ENCODE measurements at regions not wholly inside any gene's neighbourhood (a gene's known extent, or its start where the extent isn't known, plus 50 kb on each side); places are given as distances from the start of the nearest gene placed in this dataset.

- ATAC-seq, result no peak
- WGBS, 2 donors, result 39 to 42% methylated on average over 1 of the region's 1 CpG
These were observed 640.9 kb upstream of the PLXNA2 start for GRCh38 chr1:208885060-208885459.

DNA sequence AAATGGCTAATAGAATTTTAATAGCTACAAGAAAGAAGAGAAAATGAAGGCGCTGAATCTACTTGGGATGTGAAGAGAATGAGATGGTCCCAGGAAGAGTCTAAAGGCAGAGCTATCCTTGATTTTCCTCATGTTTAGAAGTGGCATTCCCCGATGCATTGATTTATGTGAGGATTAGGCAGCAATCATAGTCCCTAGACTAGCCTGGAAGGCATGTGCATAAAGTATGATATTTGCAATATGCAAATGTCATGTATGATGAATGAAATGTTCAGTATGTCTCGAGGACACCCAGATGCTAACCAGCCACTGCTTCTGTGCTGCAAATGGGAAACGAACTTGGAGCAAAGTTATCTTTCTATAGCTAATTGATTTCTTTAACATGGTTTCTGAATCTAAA, 641.5 kb upstream of the PLXNA2 start:
- Histone ChIP-seq H3K4me1 (no peaks in the 10 kb centered on the region), H3K9me3 (no peaks in the 10 kb centered on the region), H3K36me3 (no peaks in the 10 kb centered on the region), H3K27me3 (no peaks in the 10 kb centered on the region), H3K27ac (no peak overlapping the region), H3K4me3 (no peak overlapping the region)
- intact Hi-C loops (cut with DNase I), result no loop called here
- no peak for DNase-seq
- TF ChIP-seq, protein P1, sequence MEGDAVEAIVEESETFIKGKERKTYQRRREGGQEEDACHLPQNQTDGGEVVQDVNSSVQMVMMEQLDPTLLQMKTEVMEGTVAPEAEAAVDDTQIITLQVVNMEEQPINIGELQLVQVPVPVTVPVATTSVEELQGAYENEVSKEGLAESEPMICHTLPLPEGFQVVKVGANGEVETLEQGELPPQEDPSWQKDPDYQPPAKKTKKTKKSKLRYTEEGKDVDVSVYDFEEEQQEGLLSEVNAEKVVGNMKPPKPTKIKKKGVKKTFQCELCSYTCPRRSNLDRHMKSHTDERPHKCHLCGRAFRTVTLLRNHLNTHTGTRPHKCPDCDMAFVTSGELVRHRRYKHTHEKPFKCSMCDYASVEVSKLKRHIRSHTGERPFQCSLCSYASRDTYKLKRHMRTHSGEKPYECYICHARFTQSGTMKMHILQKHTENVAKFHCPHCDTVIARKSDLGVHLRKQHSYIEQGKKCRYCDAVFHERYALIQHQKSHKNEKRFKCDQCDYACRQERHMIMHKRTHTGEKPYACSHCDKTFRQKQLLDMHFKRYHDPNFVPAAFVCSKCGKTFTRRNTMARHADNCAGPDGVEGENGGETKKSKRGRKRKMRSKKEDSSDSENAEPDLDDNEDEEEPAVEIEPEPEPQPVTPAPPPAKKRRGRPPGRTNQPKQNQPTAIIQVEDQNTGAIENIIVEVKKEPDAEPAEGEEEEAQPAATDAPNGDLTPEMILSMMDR (IDR thresholded peaks at IDR 0.05), result no peak
- ATAC-seq, result no peak
- 87 to 92% methylated on average over 4 of the region's 4 CpGs for WGBS, 2 donors

More at GRCh38 chr1:208885060-208885459, 640.9 kb upstream of the PLXNA2 start:
- TF ChIP-seq, protein P1 (IDR thresholded peaks at IDR 0.05), result no peak
- Histone ChIP-seq H3K4me3 (no peak overlapping the region), H3K27me3 (no peaks in the 10 kb centered on the region), H3K9me3 (no peaks in the 10 kb centered on the region), H3K4me1 (no peaks in the 10 kb centered on the region), H3K36me3 (no peaks in the 10 kb centered on the region), H3K27ac (no peak overlapping the region)
- DNase-seq, result no peak
- intact Hi-C loops (cut with DNase I), result no loop called here

DNA sequence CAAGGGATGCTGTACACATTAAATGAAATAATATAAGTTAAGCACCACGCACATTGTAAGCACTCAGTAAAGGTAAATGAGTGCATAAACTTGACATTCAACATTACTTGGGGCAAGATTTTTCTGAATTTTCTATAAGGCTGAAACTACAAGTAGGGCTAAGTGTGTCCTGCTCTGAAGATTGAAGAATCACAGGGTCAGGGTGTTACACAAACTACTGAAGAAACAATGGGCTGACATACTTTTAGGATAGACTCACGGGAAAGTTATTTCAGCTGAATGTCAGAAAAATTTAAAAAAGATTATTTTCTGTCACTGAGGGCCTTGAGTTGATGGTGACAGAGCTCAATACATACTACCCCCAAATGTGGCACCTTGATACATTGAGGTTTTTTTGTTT, 644.2 kb upstream of the PLXNA2 start:
- no peak for ATAC-seq
- no peaks in the 10 kb centered on the region for H3K4me1 ChIP-seq
- 91 to 93% methylated on average over 2 of the region's 2 CpGs for WGBS, 2 donors
- no peaks in the 10 kb centered on the region for H3K27me3 ChIP-seq
- H3K9me3 ChIP-seq, result no peaks in the 10 kb centered on the region
- H3K27ac ChIP-seq, result no peak overlapping the region
- DNase-seq, result no peak
- intact Hi-C loops (cut with DNase I), result no loop called here
- H3K4me3 ChIP-seq, result no peak overlapping the region
- no peaks in the 10 kb centered on the region for H3K36me3 ChIP-seq
- TF ChIP-seq, protein P1 (IDR thresholded peaks at IDR 0.05), result no peak

DNA sequence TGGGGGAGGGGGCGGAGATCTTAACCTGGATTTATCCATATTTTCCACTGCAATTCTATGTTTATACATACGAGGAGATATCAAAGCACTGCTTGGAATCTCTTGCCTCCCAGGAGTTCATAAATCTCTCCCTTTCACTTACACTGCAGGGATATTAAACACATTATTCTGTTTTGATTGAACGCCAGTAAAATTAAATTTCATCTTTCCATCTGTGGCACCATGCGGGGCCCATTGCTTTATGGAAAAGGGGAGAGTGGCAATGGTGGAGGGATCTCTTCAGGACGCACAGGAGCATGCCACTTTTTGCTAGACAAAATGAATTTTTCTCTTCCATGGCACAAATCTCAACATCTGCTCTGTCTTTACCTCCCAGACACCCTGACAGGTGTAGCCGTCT, 648.0 kb upstream of the PLXNA2 start:
- TF ChIP-seq, protein P1 (IDR thresholded peaks at IDR 0.05), result no peak
- Histone ChIP-seq H3K27me3 (no peaks in the 10 kb centered on the region), H3K9me3 (peaks cover 0 to 8% (median 0%) of the 10 kb centered on the region in 11 donors), H3K4me1 (no peaks in the 10 kb centered on the region), H3K4me3 (no peak overlapping the region), H3K27ac (no peak overlapping the region), H3K36me3 (no peaks in the 10 kb centered on the region)
- WGBS, 2 donors, result 91 to 93% methylated on average over 6 of the region's 6 CpGs
- intact Hi-C loops (cut with DNase I), result no loop called here
- DNase-seq (no peak), ATAC-seq (no peak)

Measured in heart right ventricle (tissue), 16 donors.